SK-N-SH (cell line): ENCODE measurements at regions not wholly inside any gene's neighbourhood (a gene's known extent, or its start where the extent isn't known, plus 50 kb on each side); places are given as distances from the start of the nearest gene placed in this dataset.

Experiments
- CTCF ChIA-PET: fragments of 300-600, 350-600 bp; formaldehyde crosslinking; extraction: SDS; loops from one replicate; lab custom pipeline; 2021; lab: Yijun Ruan, JAX
- POLR2A ChIA-PET: fragments of 350-600 bp; sonication (Branson Sonifier 250); formaldehyde crosslinking; extraction: SDS; loops from one replicate; lab custom pipeline; 2020; ENCODE audit warnings: antibody characterized with exemption, inconsistent platforms; lab: Yijun Ruan, JAX
- DNase-seq: peaks from one replicate; pipeline ENCODE4 v3.0.0; 2012
- H2AFZ ChIP-seq: fragments of 200-600 bp; sonication (generic); 2 replicates; pipeline ENCODE4 v1.8.1; 2016; ENCODE audit warnings: antibody characterized with exemption, mild to moderate bottlenecking, low read depth
- H3F3A ChIP-seq: fragments of 200-600 bp; sonication (generic); replicated peaks from 2 replicates; pipeline ENCODE3; 2016; ENCODE audit warnings: antibody characterized with exemption, mild to moderate bottlenecking; ENCODE audit not compliant: insufficient read depth
- H3K27ac ChIP-seq, 2 experiments: fragments of 200-500 bp in 1 of 2; fragments of 200-600 bp in 1 of 2; sonication (Bioruptor generic) in 1 of 2; sonication (generic), shearing (Covaris generic) in 1 of 2; 2 replicates each; pipeline versions ENCODE4 v1.5.1 to v1.6.1; 2014 to 2016; ENCODE audit warnings: low read depth in 2 of 2, inconsistent platforms in 1 of 2, low read length in 1 of 2, mild to moderate bottlenecking in 1 of 2, mixed read lengths in 1 of 2
- H3K27me3 ChIP-seq: fragments of 200-600 bp; sonication (generic), shearing (Covaris generic); 2 replicates; pipeline ENCODE4 v1.6.1; 2016; ENCODE audit warnings: mixed run types; ENCODE audit not compliant: insufficient read depth
- H3K36me3 ChIP-seq, 2 experiments: fragments of 200-500 bp in 1 of 2; fragments of 200-600 bp in 1 of 2; sonication (Bioruptor generic) in 1 of 2; sonication (generic) in 1 of 2; replicated peaks in 1 of 2; 2 replicates each; pipeline versions ENCODE3 to v1.5.1; 2014 to 2016; ENCODE audit warnings: low read length in 1 of 2, mild to moderate bottlenecking in 1 of 2; ENCODE audit not compliant: insufficient read depth in 2 of 2, control insufficient read depth in 1 of 2
- H3K4me1 ChIP-seq, 2 experiments: fragments of 200-500 bp in 1 of 2; fragments of 200-600 bp in 1 of 2; sonication (Bioruptor generic) in 1 of 2; sonication (generic), shearing (Covaris generic) in 1 of 2; 2 replicates each; pipeline versions ENCODE4 v1.5.1 to v1.6.1; 2014 to 2016; ENCODE audit warnings: low read depth in 1 of 2, low read length in 1 of 2, mixed run types in 1 of 2; ENCODE audit not compliant: insufficient read depth in 2 of 2, control insufficient read depth in 1 of 2
- H3K4me2 ChIP-seq: fragments of 200-600 bp; sonication (generic), shearing (Covaris generic); 2 replicates; pipeline ENCODE4 v1.6.1; 2017; ENCODE audit warnings: mixed run types
- H3K4me3 ChIP-seq, 2 experiments: fragments of 200-500 bp in 1 of 2; fragments of 200-600 bp in 1 of 2; sonication (Bioruptor generic) in 1 of 2; sonication (generic), shearing (Covaris generic) in 1 of 2; 2 replicates each; pipeline versions ENCODE4 v1.5.1 to v1.8.1; 2014 to 2016; ENCODE audit warnings: low read depth in 2 of 2, inconsistent platforms in 1 of 2, low read length in 1 of 2, mild to moderate bottlenecking in 1 of 2, mixed read lengths in 1 of 2, moderate library complexity in 1 of 2
- H3K79me2 ChIP-seq: fragments of 200-600 bp; sonication (generic); 2 replicates; pipeline ENCODE4 v1.8.1; 2017; ENCODE audit warnings: mild to moderate bottlenecking; ENCODE audit not compliant: insufficient read depth
- H3K9ac ChIP-seq: fragments of 200-600 bp; sonication (generic); 2 replicates; pipeline ENCODE4 v1.6.1; 2017; ENCODE audit warnings: mixed run types
- H3K9me2 ChIP-seq: fragments of 200-600 bp; sonication (generic); 2 replicates; pipeline ENCODE4 v1.6.1; 2017; ENCODE audit warnings: mixed run types
- H3K9me3 ChIP-seq: fragments of 200-600 bp; sonication (generic); 2 replicates; pipeline ENCODE4 v1.6.1; 2017; ENCODE audit warnings: mixed run types, mild to moderate bottlenecking, moderate library complexity
- H4K20me1 ChIP-seq: fragments of 200-600 bp; sonication (generic); 2 replicates; pipeline ENCODE4 v1.6.1; 2017; ENCODE audit warnings: mild to moderate bottlenecking, mixed run types; ENCODE audit not compliant: insufficient read depth
- CHD2 ChIP-seq: fragments of 150-350 bp; IDR thresholded peaks from 2 replicates; pipeline ENCODE4 v1.6.1; 2018; ENCODE audit warnings: low read length; ENCODE audit not compliant: partially characterized antibody
- EP300 ChIP-seq, 2 experiments: IDR thresholded peaks; 2 replicates each; pipeline versions ENCODE4 v1.4.0 to v1.6.1; 2012; ENCODE audit warnings: borderline replicate concordance in 1 of 2, low read depth in 1 of 2, low read length in 1 of 2
- EZH2phosphoT487 ChIP-seq: fragments of 200-600 bp; sonication (generic); IDR thresholded peaks from 2 replicates; pipeline ENCODE4 v1.6.1; 2017; ENCODE audit warnings: low read depth, mixed run types, mild to moderate bottlenecking, antibody characterized with exemption, moderate library complexity, borderline replicate concordance
- FOSL2 ChIP-seq: IDR thresholded peaks from 2 replicates; pipeline ENCODE4 v1.4.0; 2012; ENCODE audit warnings: low read depth, mild to moderate bottlenecking, moderate library complexity, borderline replicate concordance
- FOXM1 ChIP-seq: IDR thresholded peaks from 2 replicates; pipeline ENCODE4 v1.4.0; 2012; ENCODE audit warnings: low read depth, mild to moderate bottlenecking
- GATA2 ChIP-seq: sonication (generic); formaldehyde crosslinking; IDR thresholded peaks from 2 replicates; pipeline ENCODE4 v1.5.0; 2020; ENCODE audit warnings: mild to moderate bottlenecking, missing genetic modification reagents
- IRF3 ChIP-seq: fragments of 150-350 bp; IDR thresholded peaks from 2 replicates; pipeline ENCODE4 v1.6.1; 2016; ENCODE audit warnings: mild to moderate bottlenecking, low read depth, low read length
- NRF1 ChIP-seq: IDR thresholded peaks from 2 replicates; pipeline ENCODE4 v1.6.1; 2012; ENCODE audit warnings: low read depth, mild to moderate bottlenecking, low read length
- POLR2AphosphoS5 ChIP-seq: IDR thresholded peaks from 2 replicates; pipeline ENCODE4 v1.6.1; 2012; ENCODE audit warnings: low read depth, low read length
- REST ChIP-seq: IDR thresholded peaks from 2 replicates; pipeline ENCODE4 v1.6.1; 2012; ENCODE audit warnings: mild to moderate bottlenecking, low read depth, low read length, moderate library complexity
- RFX5 ChIP-seq: IDR thresholded peaks from 2 replicates; pipeline ENCODE4 v1.6.1; 2012; ENCODE audit warnings: mild to moderate bottlenecking, improper control_type of control experiment, low read length
- RXRA ChIP-seq: IDR thresholded peaks from 2 replicates; pipeline ENCODE4 v1.4.0; 2012; ENCODE audit warnings: low read depth, mild to moderate bottlenecking, borderline replicate concordance
- SIN3A ChIP-seq: IDR thresholded peaks from 2 replicates; pipeline ENCODE4 v1.6.1; 2012; ENCODE audit warnings: low read depth, mild to moderate bottlenecking, low read length, moderate library complexity, borderline replicate concordance
- SMC3 ChIP-seq: IDR thresholded peaks from 2 replicates; pipeline ENCODE4 v1.6.1; 2012; ENCODE audit warnings: low read depth, low read length, improper control_type of control experiment
- TAF1 ChIP-seq: IDR thresholded peaks from 2 replicates; pipeline ENCODE4 v1.6.1; 2012; ENCODE audit warnings: low read depth, mild to moderate bottlenecking, low read length, moderate library complexity, borderline replicate concordance
- TCF12 ChIP-seq: IDR thresholded peaks from 2 replicates; pipeline ENCODE4 v1.4.0; 2012
- USF1 ChIP-seq: IDR thresholded peaks from 2 replicates; pipeline ENCODE4 v1.4.0; 2012; ENCODE audit warnings: low read depth, borderline replicate concordance
- YY1 ChIP-seq: IDR thresholded peaks from 2 replicates; pipeline ENCODE4 v1.4.0; 2012; ENCODE audit warnings: low read depth, mild to moderate bottlenecking
- WGBS: methylation state at CpG from one replicate; pipeline ENCODE4 v1.1.6; 2017; ENCODE audit warnings: low lambda C conversion rate; 5-methylcytosine and 5-hydroxymethylcytosine counted together

- Histone ChIP-seq H3F3A (no peaks in the 10 kb centered on the region), H2AFZ (no peak overlapping the region)
- TF ChIP-seq FOSL2 (no peak), SIN3A (no peak), EZH2phosphoT487 (no peak), RFX5 (no peak), SMC3 (no peak), USF1 (no peak), REST (no peak), POLR2AphosphoS5 (no peak), GATA2 (CRISPR knock-in tag) (no peak), NRF1 (no peak), FOXM1 (no peak), RXRA (no peak), IRF3 (no peak), EP300 (IDR thresholded peaks at IDR 0.05; ENCODE audit: borderline replicate concordance in 1 of 2, low read depth in 1 of 2, low read length in 1 of 2) (no peak), TCF12 (no peak), CHD2 (no peak), YY1 (no peak), TAF1 (no peak)
Observed at GRCh38 chr16:64304396-64304795, 817.5 kb downstream of the CDH11 start.

More at GRCh38 chr16:64304396-64304795, 817.5 kb downstream of the CDH11 start:
- Histone ChIP-seq H3K4me1 (no peaks in the 10 kb centered on the region; a peak in 1 of 4 replicates), H3K27ac (no peak overlapping the region), H3K9me2 (no peaks in the 10 kb centered on the region), H3K36me3 (no peaks in the 10 kb centered on the region), H4K20me1 (no peaks in the 10 kb centered on the region), H3K4me3 (no peak overlapping the region), H3K4me2 (no peak overlapping the region), H3K9ac (no peak overlapping the region), H3K27me3 (no peaks in the 10 kb centered on the region), H3K9me3 (no peaks in the 10 kb centered on the region), H3K79me2 (no peaks in the 10 kb centered on the region)
- DNase-seq = no peak
- ChIA-PET POLR2A (no interaction called here), CTCF (no interaction called here)
- 23% methylated on average over 1 of the region's 1 CpG for WGBS
